ENCODE measurements at regions not wholly inside any gene's neighbourhood (a gene's known extent, or its start where the extent isn't known, plus 50 kb on each side); places are given as distances from the start of the nearest gene placed in this dataset.

DNA sequence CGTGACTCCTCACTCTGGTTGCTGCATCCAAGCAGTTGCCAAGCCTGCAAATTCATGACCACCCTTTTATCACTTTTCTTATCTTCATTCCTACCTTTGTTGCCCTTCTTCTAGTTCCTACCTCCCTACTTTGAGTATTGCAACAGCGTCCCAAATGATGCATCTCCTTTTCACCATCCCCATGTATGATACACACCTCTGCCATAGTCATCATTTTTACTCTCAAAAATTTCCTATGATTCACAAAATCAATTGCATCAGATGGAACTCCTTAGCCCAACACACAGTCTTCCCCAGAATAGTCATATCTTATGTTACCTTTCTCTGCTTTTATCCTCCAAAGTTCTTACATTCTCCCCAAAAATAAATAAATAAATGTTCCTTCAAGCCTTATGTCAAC lies 262.6 kb downstream of the TBL1XR1 start:
- no peak overlapping the region for H3K4me3 ChIP-seq (ENCODE audit: insufficient read depth, low read depth, low read length, poor library complexity, severe bottlenecking)
- no peaks in the 10 kb centered on the region for H3K9me3 ChIP-seq (ENCODE audit: control insufficient read depth, low read length)
- no peaks in the 10 kb centered on the region for H3K4me1 ChIP-seq (ENCODE audit: control insufficient read depth, insufficient read depth, low read length, poor library complexity, severe bottlenecking)
- H3K36me3 ChIP-seq (ENCODE audit: control insufficient read depth, insufficient read depth, low read length): no peaks in the 10 kb centered on the region
- no peak for DNase-seq
- no peak overlapping the region for H3K27ac ChIP-seq (ENCODE audit: insufficient read depth, low read length, poor library complexity, severe bottlenecking)
- peaks cover 4% of the 10 kb centered on the region for H3K27me3 ChIP-seq (replicated peaks; ENCODE audit: control insufficient read depth, insufficient read depth, low read length, poor library complexity, severe bottlenecking)

GRCh38 chr3:176933704-176934103 lies 263.6 kb downstream of the TBL1XR1 start:
- Histone ChIP-seq H3K4me1 (ENCODE audit: control insufficient read depth, insufficient read depth, low read length, poor library complexity, severe bottlenecking) (no peaks in the 10 kb centered on the region), H3K27me3 (replicated peaks; ENCODE audit: control insufficient read depth, insufficient read depth, low read length, poor library complexity, severe bottlenecking) (peaks cover 4% of the 10 kb centered on the region), H3K36me3 (ENCODE audit: control insufficient read depth, insufficient read depth, low read length) (no peaks in the 10 kb centered on the region), H3K4me3 (ENCODE audit: insufficient read depth, low read depth, low read length, poor library complexity, severe bottlenecking) (no peak overlapping the region), H3K27ac (ENCODE audit: insufficient read depth, low read length, poor library complexity, severe bottlenecking) (no peak overlapping the region), H3K9me3 (ENCODE audit: control insufficient read depth, low read length) (no peaks in the 10 kb centered on the region)
- no peak for DNase-seq

DNA sequence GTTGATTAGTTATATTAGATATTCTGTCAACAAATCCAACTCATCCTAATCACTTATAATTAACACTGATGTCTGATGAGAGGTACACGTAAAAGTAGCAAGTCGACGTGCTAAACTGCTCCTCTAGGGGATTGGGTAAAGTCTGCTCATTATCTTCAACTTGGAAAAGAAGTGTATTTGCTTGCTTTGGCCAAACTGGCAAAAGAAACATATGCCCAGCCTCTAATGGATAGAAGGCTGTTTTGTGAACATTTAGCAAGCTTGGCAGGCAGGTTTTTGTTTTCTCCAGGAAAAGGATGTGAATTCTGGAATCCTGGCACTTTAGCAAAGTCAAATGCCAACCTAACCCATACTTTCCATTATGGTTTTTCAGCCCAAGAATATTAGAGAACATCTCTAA lies 264.8 kb downstream of the TBL1XR1 start:
- no peaks in the 10 kb centered on the region for H3K36me3 ChIP-seq (ENCODE audit: control insufficient read depth, insufficient read depth, low read length)
- no peak overlapping the region for H3K27ac ChIP-seq (ENCODE audit: insufficient read depth, low read length, poor library complexity, severe bottlenecking)
- H3K9me3 ChIP-seq (ENCODE audit: control insufficient read depth, low read length): no peaks in the 10 kb centered on the region
- H3K4me3 ChIP-seq (ENCODE audit: insufficient read depth, low read depth, low read length, poor library complexity, severe bottlenecking): no peak overlapping the region
- peaks cover 4% of the 10 kb centered on the region for H3K27me3 ChIP-seq (replicated peaks; ENCODE audit: control insufficient read depth, insufficient read depth, low read length, poor library complexity, severe bottlenecking)
- no peaks in the 10 kb centered on the region for H3K4me1 ChIP-seq (ENCODE audit: control insufficient read depth, insufficient read depth, low read length, poor library complexity, severe bottlenecking)
- no peak for DNase-seq

GRCh38 chr3:176931991-176932390 lies 265.3 kb downstream of the TBL1XR1 start:
- Histone ChIP-seq H3K9me3 (ENCODE audit: control insufficient read depth, low read length) (no peaks in the 10 kb centered on the region), H3K36me3 (ENCODE audit: control insufficient read depth, insufficient read depth, low read length) (no peaks in the 10 kb centered on the region), H3K4me3 (ENCODE audit: insufficient read depth, low read depth, low read length, poor library complexity, severe bottlenecking) (no peak overlapping the region), H3K27ac (ENCODE audit: insufficient read depth, low read length, poor library complexity, severe bottlenecking) (no peak overlapping the region), H3K4me1 (ENCODE audit: control insufficient read depth, insufficient read depth, low read length, poor library complexity, severe bottlenecking) (no peaks in the 10 kb centered on the region), H3K27me3 (replicated peaks; ENCODE audit: control insufficient read depth, insufficient read depth, low read length, poor library complexity, severe bottlenecking) (peaks cover 4% of the 10 kb centered on the region)
- DNase-seq: no peak

DNA sequence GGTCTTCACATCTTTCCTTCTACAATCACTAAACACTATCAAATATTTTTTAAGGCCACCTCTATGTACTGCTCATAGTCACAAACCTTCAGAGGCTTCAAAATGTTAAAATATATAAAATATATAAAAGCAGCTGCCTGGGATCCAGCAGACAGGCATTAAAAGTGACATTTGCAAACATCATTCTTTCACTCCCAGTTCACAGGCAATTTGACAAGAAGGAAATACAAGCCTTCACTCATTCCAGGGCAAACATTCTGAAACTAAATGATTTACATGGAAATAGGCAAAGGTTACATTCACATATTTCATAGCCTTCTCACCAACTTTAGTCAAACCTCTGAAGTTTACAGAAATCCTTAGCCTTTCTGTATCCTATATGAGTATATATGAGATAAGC lies 266.3 kb downstream of the TBL1XR1 start:
- Histone ChIP-seq H3K4me3 (ENCODE audit: insufficient read depth, low read depth, low read length, poor library complexity, severe bottlenecking) (no peak overlapping the region), H3K36me3 (ENCODE audit: control insufficient read depth, insufficient read depth, low read length) (no peaks in the 10 kb centered on the region), H3K27me3 (replicated peaks; ENCODE audit: control insufficient read depth, insufficient read depth, low read length, poor library complexity, severe bottlenecking) (peaks cover 4% of the 10 kb centered on the region), H3K9me3 (ENCODE audit: control insufficient read depth, low read length) (no peaks in the 10 kb centered on the region), H3K4me1 (ENCODE audit: control insufficient read depth, insufficient read depth, low read length, poor library complexity, severe bottlenecking) (no peaks in the 10 kb centered on the region), H3K27ac (ENCODE audit: insufficient read depth, low read length, poor library complexity, severe bottlenecking) (no peak overlapping the region)
- no peak for DNase-seq

- Histone ChIP-seq H3K27me3 (replicated peaks; ENCODE audit: control insufficient read depth, insufficient read depth, low read length, poor library complexity, severe bottlenecking) (peaks cover 4% of the 10 kb centered on the region), H3K9me3 (ENCODE audit: control insufficient read depth, low read length) (no peaks in the 10 kb centered on the region), H3K36me3 (ENCODE audit: control insufficient read depth, insufficient read depth, low read length) (no peaks in the 10 kb centered on the region), H3K27ac (ENCODE audit: insufficient read depth, low read length, poor library complexity, severe bottlenecking) (no peak overlapping the region), H3K4me1 (ENCODE audit: control insufficient read depth, insufficient read depth, low read length, poor library complexity, severe bottlenecking) (no peaks in the 10 kb centered on the region), H3K4me3 (ENCODE audit: insufficient read depth, low read depth, low read length, poor library complexity, severe bottlenecking) (no peak overlapping the region)
- no peak for DNase-seq
Measured at GRCh38 chr3:176928582-176928931, 268.7 kb downstream of the TBL1XR1 start.

DNA sequence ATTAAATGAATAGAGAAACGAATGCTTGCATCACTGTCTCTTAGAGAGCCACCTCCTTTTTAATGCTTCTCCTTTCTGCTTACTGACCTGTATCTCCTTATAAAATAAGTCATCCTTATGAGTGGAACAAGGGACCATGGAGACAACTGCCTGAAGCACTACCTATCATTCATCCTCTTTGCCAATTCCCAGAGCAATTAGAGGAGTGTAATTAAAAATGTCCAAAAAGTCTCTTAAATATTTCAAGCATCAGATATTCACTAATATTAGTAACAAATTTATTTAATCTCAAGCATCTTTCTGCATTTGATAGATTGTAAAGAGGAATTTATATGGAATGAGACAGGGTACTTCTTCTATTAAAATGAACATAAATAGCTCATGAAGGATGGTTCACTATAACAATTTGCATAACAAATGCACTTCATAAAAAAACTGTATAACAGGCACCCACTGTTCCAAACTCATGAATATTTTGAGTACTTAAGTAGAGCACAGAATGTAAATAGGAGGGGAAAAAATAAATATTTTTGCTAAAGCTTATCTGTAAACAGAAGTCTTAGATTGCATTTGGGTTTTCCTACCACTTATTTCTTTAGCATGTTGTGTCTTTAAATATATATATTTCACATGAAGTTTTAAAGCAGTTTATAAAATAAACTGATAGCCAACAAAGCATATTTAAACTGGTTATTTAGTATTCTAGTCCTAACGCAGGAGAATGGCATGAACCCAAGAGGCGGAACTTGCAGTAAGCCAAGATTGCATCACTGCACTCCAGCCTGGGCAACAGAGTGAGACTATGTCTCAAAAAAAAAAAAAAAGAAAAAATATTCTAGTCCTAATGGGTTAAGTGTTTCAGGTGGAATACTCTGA lies 269.3 kb downstream of the TBL1XR1 start:
- no peaks in the 10 kb centered on the region for H3K9me3 ChIP-seq (ENCODE audit: control insufficient read depth, low read length)
- DNase-seq: no peak
- H3K27ac ChIP-seq (ENCODE audit: insufficient read depth, low read length, poor library complexity, severe bottlenecking): no peak overlapping the region
- H3K36me3 ChIP-seq (ENCODE audit: control insufficient read depth, insufficient read depth, low read length): no peaks in the 10 kb centered on the region
- no peaks in the 10 kb centered on the region for H3K4me1 ChIP-seq (ENCODE audit: control insufficient read depth, insufficient read depth, low read length, poor library complexity, severe bottlenecking)
- no peak overlapping the region for H3K4me3 ChIP-seq (ENCODE audit: insufficient read depth, low read depth, low read length, poor library complexity, severe bottlenecking)
- peaks cover 4% of the 10 kb centered on the region for H3K27me3 ChIP-seq (replicated peaks; ENCODE audit: control insufficient read depth, insufficient read depth, low read length, poor library complexity, severe bottlenecking)

- Histone ChIP-seq H3K9me3 (ENCODE audit: control insufficient read depth, low read length) (no peaks in the 10 kb centered on the region), H3K27ac (ENCODE audit: insufficient read depth, low read length, poor library complexity, severe bottlenecking) (no peak overlapping the region), H3K36me3 (ENCODE audit: control insufficient read depth, insufficient read depth, low read length) (no peaks in the 10 kb centered on the region), H3K27me3 (replicated peaks; ENCODE audit: control insufficient read depth, insufficient read depth, low read length, poor library complexity, severe bottlenecking) (peaks cover 4% of the 10 kb centered on the region), H3K4me1 (ENCODE audit: control insufficient read depth, insufficient read depth, low read length, poor library complexity, severe bottlenecking) (no peaks in the 10 kb centered on the region), H3K4me3 (ENCODE audit: insufficient read depth, low read depth, low read length, poor library complexity, severe bottlenecking) (no peak overlapping the region)
- no peak for DNase-seq
Measured at GRCh38 chr3:176927280-176927679, 270.0 kb downstream of the TBL1XR1 start.

DNA sequence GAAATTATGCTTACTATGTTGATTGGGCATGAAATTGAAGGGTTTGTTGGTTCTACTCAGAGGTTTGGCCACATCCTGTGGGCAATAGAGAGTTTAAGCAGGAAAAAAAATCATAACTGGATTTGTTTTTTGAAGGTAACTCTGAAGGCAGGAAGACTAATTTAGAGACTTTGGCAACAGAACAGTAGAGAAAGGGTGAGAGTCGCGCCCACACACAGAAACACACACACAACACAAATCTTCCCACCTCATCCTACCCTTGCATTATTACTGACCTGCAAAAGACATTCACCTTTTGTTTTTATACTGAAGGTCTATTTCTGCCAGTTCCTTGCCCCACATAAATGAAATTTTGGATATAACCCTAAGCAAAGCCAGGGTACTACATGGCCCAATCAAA lies 270.6 kb downstream of the TBL1XR1 start:
- no peaks in the 10 kb centered on the region for H3K36me3 ChIP-seq (ENCODE audit: control insufficient read depth, insufficient read depth, low read length)
- DNase-seq: no peak

DNA sequence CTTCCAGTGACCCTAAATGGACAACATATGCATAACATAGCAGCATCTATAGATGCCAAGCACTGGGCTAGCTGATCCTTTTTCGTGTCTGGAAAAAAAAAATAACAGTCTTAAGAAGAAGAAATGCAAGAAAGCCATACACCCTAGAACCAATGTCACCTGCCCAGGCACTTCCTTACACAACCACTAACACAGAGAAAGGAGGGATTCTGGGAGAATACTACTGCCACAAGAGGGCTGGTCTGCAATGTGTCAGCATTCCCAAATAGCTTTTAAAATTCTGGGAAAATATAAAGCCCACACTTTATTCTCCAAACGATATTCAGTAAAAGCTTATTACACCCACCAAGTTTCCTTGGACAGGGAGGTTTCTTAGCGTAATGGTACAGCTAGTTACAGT lies 271.2 kb downstream of the TBL1XR1 start:
- Histone ChIP-seq H3K27ac (ENCODE audit: insufficient read depth, low read length, poor library complexity, severe bottlenecking) (no peak overlapping the region), H3K27me3 (replicated peaks; ENCODE audit: control insufficient read depth, insufficient read depth, low read length, poor library complexity, severe bottlenecking) (no peaks in the 10 kb centered on the region), H3K4me3 (ENCODE audit: insufficient read depth, low read depth, low read length, poor library complexity, severe bottlenecking) (no peak overlapping the region), H3K9me3 (ENCODE audit: control insufficient read depth, low read length) (no peaks in the 10 kb centered on the region), H3K4me1 (ENCODE audit: control insufficient read depth, insufficient read depth, low read length, poor library complexity, severe bottlenecking) (no peaks in the 10 kb centered on the region), H3K36me3 (ENCODE audit: control insufficient read depth, insufficient read depth, low read length) (no peaks in the 10 kb centered on the region)
- DNase-seq: no peak

More for the DNA sequence above, 270.6 kb downstream of the TBL1XR1 start:
- H3K4me1 ChIP-seq (ENCODE audit: control insufficient read depth, insufficient read depth, low read length, poor library complexity, severe bottlenecking): no peaks in the 10 kb centered on the region
- H3K9me3 ChIP-seq (ENCODE audit: control insufficient read depth, low read length): no peaks in the 10 kb centered on the region
- H3K27me3 ChIP-seq (replicated peaks; ENCODE audit: control insufficient read depth, insufficient read depth, low read length, poor library complexity, severe bottlenecking): peaks cover 2% of the 10 kb centered on the region
- no peak overlapping the region for H3K27ac ChIP-seq (ENCODE audit: insufficient read depth, low read length, poor library complexity, severe bottlenecking)
- H3K4me3 ChIP-seq (ENCODE audit: insufficient read depth, low read depth, low read length, poor library complexity, severe bottlenecking): no peak overlapping the region
